ENCODE measurements at regions not wholly inside any gene's neighbourhood (a gene's known extent, or its start where the extent isn't known, plus 50 kb on each side); places are given as distances from the start of the nearest gene placed in this dataset.

GRCh38 chr12:34207858-34208257 is 185.6 kb downstream of the ALG10 start:
- TF ChIP-seq CTCF (IDR thresholded peaks at IDR 0.05; ENCODE audit: borderline replicate concordance, insufficient read depth, low read depth, low read length), result no peak
- H3K4me3 ChIP-seq (ENCODE audit: low read depth, low read length), result no peak overlapping the region

GRCh38 chr12:34208331-34209258 is 186.3 kb downstream of the ALG10 start:
- no peak for TF ChIP-seq CTCF (IDR thresholded peaks at IDR 0.05; ENCODE audit: borderline replicate concordance, insufficient read depth, low read depth, low read length)
- no peak overlapping the region for H3K4me3 ChIP-seq (ENCODE audit: low read depth, low read length)

- no peak overlapping the region for H3K4me3 ChIP-seq (ENCODE audit: low read depth, low read length)
- TF ChIP-seq CTCF (IDR thresholded peaks at IDR 0.05; ENCODE audit: borderline replicate concordance, insufficient read depth, low read depth, low read length), result no peak
These were observed 187.1 kb downstream of the ALG10 start for GRCh38 chr12:34209259-34209835.

GRCh38 chr12:34210183-34210582 is 187.9 kb downstream of the ALG10 start:
- TF ChIP-seq CTCF (IDR thresholded peaks at IDR 0.05; ENCODE audit: borderline replicate concordance, insufficient read depth, low read depth, low read length), result no peak

GRCh38 chr12:34210689-34211530 is 188.6 kb downstream of the ALG10 start:
- no peak overlapping the region for H3K4me3 ChIP-seq (ENCODE audit: low read depth, low read length)
- no peak for TF ChIP-seq CTCF (IDR thresholded peaks at IDR 0.05; ENCODE audit: borderline replicate concordance, insufficient read depth, low read depth, low read length)

More at GRCh38 chr12:34210183-34210582, 187.9 kb downstream of the ALG10 start:
- H3K4me3 ChIP-seq (ENCODE audit: low read depth, low read length), result no peak overlapping the region

- H3K4me3 ChIP-seq (ENCODE audit: low read depth, low read length), result no peak overlapping the region
- no peak for TF ChIP-seq CTCF (IDR thresholded peaks at IDR 0.05; ENCODE audit: borderline replicate concordance, insufficient read depth, low read depth, low read length)
These were observed 190.4 kb downstream of the ALG10 start for GRCh38 chr12:34212651-34213050.
